ENCODE measurements at regions not wholly inside any gene's neighbourhood (a gene's known extent, or its start where the extent isn't known, plus 50 kb on each side); places are given as distances from the start of the nearest gene placed in this dataset.

GRCh38 chr13:22967669-22968068 is 213.1 kb upstream of the SGCG start:
- Mint-ChIP-seq H3K27me3 (ENCODE audit: unreplicated experiment) (peaks cover 4% of the 10 kb centered on the region), H3K9me3 (ENCODE audit: unreplicated experiment) (peaks cover 5% of the 10 kb centered on the region), H3K4me1 (ENCODE audit: low read depth, unreplicated experiment) (no peaks in the 10 kb centered on the region), H3K4me3 (ENCODE audit: unreplicated experiment) (no peak overlapping the region), H3K36me3 (ENCODE audit: unreplicated experiment) (no peaks in the 10 kb centered on the region), H3K27ac (ENCODE audit: unreplicated experiment) (no peak overlapping the region)
- DNase-seq = no peak
- TF ChIP-seq CTCF (IDR thresholded peaks at IDR 0.05; ENCODE audit: partially characterized antibody, unreplicated experiment) = no peak

- Mint-ChIP-seq H3K36me3 (ENCODE audit: unreplicated experiment) (peaks cover 4% of the 10 kb centered on the region), H3K27me3 (ENCODE audit: unreplicated experiment) (no peaks in the 10 kb centered on the region), H3K4me1 (ENCODE audit: low read depth, unreplicated experiment) (no peaks in the 10 kb centered on the region), H3K4me3 (ENCODE audit: unreplicated experiment) (no peak overlapping the region), H3K27ac (ENCODE audit: unreplicated experiment) (no peak overlapping the region), H3K9me3 (ENCODE audit: unreplicated experiment) (peaks cover 5% of the 10 kb centered on the region)
- no peak for DNase-seq
- TF ChIP-seq CTCF (IDR thresholded peaks at IDR 0.05; ENCODE audit: partially characterized antibody, unreplicated experiment) = no peak
Measured at GRCh38 chr13:22979952-22980351, 200.8 kb upstream of the SGCG start.

- Mint-ChIP-seq H3K27ac (ENCODE audit: unreplicated experiment) (no peak overlapping the region), H3K4me3 (ENCODE audit: unreplicated experiment) (no peak overlapping the region), H3K36me3 (ENCODE audit: unreplicated experiment) (peaks cover 5% of the 10 kb centered on the region), H3K27me3 (ENCODE audit: unreplicated experiment) (no peaks in the 10 kb centered on the region), H3K4me1 (ENCODE audit: low read depth, unreplicated experiment) (no peaks in the 10 kb centered on the region), H3K9me3 (ENCODE audit: unreplicated experiment) (peaks cover 3% of the 10 kb centered on the region)
- TF ChIP-seq CTCF (IDR thresholded peaks at IDR 0.05; ENCODE audit: partially characterized antibody, unreplicated experiment) = no peak
- DNase-seq = no peak
Measured at GRCh38 chr13:22980936-22981335, 199.8 kb upstream of the SGCG start.

GRCh38 chr13:22993148-22993547 is 187.6 kb upstream of the SGCG start:
- no peak for TF ChIP-seq CTCF (IDR thresholded peaks at IDR 0.05; ENCODE audit: partially characterized antibody, unreplicated experiment)
- no peak for DNase-seq
- no peak overlapping the region for H3K4me3 Mint-ChIP-seq (ENCODE audit: unreplicated experiment)
- no peak overlapping the region for H3K27ac Mint-ChIP-seq (ENCODE audit: unreplicated experiment)
- no peaks in the 10 kb centered on the region for H3K27me3 Mint-ChIP-seq (ENCODE audit: unreplicated experiment)
- H3K4me1 Mint-ChIP-seq (ENCODE audit: low read depth, unreplicated experiment) = no peaks in the 10 kb centered on the region
- H3K9me3 Mint-ChIP-seq (ENCODE audit: unreplicated experiment) = no peaks in the 10 kb centered on the region
- H3K36me3 Mint-ChIP-seq (ENCODE audit: unreplicated experiment) = peaks cover 4% of the 10 kb centered on the region

- Mint-ChIP-seq H3K4me3 (ENCODE audit: unreplicated experiment) (no peak overlapping the region), H3K9me3 (ENCODE audit: unreplicated experiment) (peaks cover 2% of the 10 kb centered on the region), H3K27ac (ENCODE audit: unreplicated experiment) (no peak overlapping the region), H3K27me3 (ENCODE audit: unreplicated experiment) (no peaks in the 10 kb centered on the region), H3K4me1 (ENCODE audit: low read depth, unreplicated experiment) (no peaks in the 10 kb centered on the region), H3K36me3 (ENCODE audit: unreplicated experiment) (peaks cover 5% of the 10 kb centered on the region)
- TF ChIP-seq CTCF (IDR thresholded peaks at IDR 0.05; ENCODE audit: partially characterized antibody, unreplicated experiment) = no peak
- no peak for DNase-seq
Measured at GRCh38 chr13:23003446-23003845, 177.3 kb upstream of the SGCG start.

Data from glutamatergic neuron (in vitro differentiated cells).